ENCODE measurements at regions not wholly inside any gene's neighbourhood (a gene's known extent, or its start where the extent isn't known, plus 50 kb on each side); places are given as distances from the start of the nearest gene placed in this dataset.
"Not testable (repeated sequence)": the region's sequence is repeated elsewhere in the genome, so short reads cannot be mapped to it uniquely, and the experiment has no call there.

DNA sequence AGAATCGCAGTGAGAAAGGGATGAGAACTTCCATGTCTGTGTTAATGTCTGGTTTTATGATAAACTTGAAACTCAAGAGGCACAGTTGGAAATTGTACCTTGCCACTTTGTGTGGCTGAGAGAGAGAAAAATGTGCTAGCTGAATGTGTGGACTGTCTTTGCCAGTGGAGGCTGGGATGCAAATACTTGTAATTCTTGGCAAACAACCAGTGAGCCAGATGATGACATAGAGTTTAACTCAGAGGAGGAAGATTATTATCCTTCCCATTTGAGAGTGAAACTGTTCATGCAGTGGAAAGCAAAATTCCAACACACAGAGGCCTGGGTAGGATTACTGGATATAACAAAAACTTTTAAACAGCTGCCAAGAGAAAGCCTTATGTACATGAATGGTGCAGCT lies 349.1 kb upstream of the NPAP1 start:
- not testable (repeated sequence) for DNase-seq

DNA sequence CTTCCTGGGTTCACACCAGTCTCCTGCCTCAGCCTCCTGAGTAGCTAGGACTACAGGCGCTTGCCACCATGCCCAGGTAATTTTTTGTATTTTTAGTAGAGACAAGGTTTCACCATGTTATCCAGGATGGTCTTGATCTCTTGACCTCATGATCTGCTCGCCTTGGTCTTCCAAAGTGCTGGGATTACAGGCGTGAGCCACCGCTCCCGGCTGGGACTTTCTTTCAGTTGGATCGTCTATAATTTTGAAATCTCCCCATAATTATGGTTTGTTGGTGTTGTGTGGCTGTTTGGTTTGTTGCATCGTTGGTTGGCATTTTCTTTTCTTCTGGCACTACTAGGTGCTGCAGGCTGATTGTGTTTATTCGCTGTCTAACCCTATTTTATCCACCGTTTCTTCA lies 343.6 kb upstream of the NPAP1 start:
- DNase-seq = not testable (repeated sequence)

DNA sequence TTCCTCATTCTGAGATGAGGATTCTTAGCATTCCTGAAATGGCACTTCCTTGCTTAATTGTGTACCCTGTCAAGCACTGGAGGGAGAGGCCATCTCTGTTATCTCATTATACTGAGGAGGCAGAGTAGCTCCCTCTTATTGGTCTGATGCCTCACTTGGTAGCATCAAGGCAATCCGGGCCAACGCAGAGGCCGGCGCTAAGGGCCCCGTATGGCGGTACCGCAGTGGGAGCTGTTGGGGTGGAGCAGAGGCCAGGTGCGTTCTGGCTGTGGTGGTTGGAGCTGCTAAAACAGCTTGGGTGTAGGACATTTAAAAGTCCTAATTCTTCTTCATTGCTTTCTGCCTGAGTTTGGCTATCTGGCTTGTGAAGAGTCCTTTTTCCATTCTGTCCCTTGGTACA lies 333.7 kb upstream of the NPAP1 start:
- not testable (repeated sequence) for DNase-seq

DNA sequence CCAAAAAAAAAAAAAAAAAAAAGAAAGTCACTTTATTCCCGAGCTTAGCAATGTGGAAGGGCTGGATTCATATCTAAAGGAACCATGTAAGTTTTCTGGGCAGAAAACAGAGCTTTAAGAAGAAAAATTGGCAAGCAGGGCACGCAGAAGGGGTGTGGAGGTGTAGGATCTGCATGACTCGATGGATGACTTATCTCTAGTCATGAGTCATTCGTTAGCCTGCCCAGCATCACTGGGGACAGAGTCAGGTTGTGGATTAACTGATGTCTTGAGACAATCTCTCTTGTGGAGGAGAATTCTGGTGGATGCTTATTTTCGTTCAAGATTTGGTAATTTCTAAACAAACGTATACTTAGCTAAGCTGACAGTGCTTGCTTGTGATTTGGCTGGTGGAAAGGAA lies 322.8 kb upstream of the NPAP1 start:
- not testable (repeated sequence) for DNase-seq

DNA sequence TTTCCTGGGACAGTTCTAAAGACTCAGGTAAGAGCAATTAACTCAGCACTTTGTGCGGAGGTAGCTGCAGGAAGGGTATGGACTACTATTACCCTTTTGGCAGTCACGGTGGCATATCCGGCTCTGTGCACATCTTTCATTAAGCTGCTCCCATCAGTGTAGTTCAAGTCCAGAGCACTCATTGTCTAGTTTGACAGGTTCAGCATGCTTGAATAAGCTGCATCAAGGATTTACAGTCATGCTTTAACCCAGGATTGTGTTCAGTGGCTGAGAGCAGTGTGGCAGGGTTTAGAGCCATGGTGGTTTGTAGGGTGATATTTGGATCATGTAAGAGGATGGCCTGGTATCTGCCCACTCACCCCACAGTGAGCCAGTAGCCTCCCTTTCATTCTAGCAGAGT lies 294.5 kb upstream of the NPAP1 start:
- DNase-seq = not testable (repeated sequence)

DNA sequence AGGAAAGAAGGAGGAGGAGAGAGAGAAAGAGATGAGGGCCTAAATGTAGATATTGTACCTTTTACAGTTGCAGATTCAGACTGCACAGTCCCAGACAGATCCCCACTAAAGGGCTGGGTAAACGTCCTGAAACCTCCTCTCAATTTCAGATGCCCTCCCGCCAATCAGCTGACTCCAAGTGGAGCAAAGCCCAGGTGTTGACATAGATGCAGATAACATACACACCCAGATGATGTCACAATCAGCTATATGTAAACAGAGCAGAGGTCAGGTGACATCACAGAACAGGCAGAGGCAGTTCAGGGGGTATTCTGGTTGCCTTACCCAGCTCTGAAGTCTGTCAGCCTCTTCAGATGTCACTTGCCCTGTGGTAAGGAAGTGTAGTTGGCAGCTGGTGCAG lies 290.3 kb upstream of the NPAP1 start:
- not testable (repeated sequence) for DNase-seq

DNA sequence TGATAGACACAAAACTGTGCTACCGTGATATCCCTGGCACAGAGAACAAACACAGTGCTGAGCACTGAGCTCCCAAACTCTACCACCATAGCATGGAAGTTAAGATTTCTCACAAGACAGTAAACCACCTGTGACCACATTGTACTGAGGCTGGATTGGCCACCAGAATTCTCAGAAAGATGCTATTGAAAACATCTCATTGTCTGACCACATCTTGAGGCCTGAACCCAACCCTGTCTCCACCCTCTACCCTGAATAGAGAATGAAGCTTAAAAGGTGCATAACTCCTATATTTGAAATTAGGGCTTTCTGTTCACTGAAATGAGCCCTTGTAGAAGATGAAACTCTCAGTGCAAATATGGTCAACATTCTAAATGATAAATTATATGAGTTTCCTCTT lies 281.3 kb upstream of the NPAP1 start:
- no peak for DNase-seq

DNA sequence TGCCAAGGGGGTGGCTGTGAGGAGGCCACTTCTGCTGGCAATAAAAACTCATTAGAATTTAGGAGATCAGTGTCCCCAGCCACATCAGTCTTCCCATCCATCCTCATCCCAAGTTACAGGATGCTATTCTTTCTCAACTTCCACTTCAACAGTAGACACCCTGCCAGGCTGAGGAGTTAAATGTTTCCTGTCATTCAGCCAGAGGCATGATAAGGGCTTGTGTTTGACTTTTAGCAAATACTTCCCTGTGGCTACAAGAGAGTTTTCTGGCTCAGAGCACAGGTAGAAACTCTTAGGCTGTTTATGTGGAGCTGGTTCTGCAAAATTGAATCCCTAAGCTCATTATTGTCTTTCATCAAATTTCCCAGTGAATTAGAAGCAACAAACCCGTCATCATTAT lies 262.9 kb upstream of the NPAP1 start:
- DNase-seq = not testable (repeated sequence)

DNA sequence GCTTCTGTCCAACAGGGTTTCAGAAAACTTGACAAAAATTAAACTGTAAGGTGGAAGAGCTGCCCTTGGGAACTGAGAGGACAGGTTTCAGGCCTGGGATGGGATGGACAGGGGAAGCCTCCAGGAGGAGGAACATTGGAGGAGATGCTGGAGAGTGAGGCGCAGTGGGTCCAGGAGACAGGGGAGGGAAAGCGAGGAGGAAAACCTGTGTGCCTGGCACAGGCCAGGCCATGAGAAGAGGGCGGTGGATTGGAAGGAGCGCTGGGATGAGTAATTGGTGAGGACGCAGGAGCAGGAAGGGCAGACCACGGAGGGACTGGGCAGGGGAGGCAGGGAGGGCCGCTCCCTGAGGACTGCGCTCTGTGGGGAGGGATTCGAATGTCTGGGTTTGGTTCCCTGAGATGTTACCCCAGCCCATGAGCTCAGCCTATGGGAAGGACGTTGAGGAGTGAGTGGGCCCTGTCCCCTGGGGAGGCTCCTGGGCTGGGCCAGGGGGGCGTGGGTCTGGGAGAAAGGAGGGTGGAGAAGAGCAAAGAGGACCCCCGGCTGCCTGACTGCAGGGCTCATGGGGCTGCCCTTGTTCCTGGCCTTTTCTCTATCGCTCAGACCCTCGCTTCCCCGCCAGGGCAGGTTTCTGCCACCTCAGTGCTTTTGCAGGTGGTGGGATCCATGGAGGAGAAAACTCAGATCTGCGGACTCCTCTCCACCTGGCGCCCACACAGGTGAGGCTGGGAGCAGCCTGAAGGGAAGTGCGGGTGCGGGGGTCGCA lies 249.1 kb upstream of the NPAP1 start:
- not testable (repeated sequence) for DNase-seq

DNA sequence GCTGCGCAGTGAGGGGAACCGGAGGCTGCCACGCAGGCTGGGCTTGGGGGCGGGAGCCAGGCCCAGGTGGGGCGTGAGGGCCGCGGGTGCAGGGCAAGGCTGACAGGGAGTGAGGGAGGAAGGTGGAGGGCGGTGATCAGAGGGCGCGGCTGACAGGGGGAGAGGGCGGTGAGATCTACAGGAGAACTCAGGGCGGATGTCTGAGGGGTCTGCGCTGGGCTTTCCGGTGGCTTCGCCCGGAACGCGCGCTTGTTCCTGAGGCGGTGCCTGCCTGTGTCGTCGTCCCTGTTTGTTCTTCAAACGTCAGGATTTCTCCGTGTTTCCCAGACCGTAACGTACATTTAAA lies 248.5 kb upstream of the NPAP1 start:
- DNase-seq = not testable (repeated sequence)

DNA sequence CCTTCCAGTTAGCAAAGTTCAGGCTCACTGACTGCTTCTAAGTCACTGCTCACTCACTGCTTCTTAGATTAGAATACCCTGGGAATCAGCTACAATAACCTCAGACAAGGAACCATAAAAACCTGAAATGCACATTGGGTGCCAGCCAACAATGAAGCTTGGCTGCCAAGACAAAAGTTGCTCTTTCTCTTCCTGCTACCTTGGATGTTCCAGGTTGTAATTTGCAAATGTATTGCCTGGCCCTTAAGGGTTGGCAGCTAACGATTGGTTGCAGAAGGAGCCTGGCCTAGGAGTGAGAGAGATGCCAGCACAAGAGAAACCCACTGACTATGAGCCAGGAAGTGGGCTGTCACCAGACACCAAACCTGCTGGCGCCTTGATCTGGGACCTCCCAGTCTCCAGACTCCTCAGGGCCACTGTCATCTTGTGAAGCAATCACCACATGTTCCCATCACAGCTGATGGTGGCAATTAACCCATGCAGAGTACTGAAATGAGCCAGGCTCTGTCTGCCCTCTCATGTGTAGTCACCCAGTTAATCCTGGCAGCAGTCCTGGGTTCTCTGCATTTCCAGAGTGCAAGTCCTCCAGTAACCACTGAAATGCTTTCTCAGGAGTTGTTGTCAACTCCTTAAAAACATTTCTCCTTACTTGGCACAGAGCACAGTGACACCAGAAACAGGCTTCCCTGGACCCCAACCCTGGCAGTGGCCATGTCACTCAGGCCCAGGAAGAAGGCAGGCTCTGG lies 240.3 kb upstream of the NPAP1 start:
- DNase-seq = not testable (repeated sequence)

DNA sequence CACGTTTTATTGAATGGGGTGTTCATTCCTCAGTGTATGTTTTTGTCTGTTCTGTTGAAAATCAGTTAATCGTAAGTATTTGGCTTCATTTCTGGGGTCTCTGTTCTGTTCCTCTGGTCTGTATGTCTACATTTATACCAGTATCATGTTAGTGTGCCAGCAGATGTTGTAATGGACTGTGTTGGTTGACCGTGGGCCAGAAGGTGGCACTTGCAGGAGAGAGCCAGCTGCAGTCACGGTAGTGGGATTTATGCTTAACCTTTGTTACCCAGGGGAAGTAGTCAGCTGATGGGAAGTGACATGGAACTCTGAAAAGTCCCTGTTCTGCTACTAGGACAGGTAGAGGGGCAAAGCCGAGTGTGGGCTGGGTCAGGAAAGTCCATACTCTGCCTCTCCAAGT lies 238.3 kb upstream of the NPAP1 start:
- not testable (repeated sequence) for DNase-seq

DNA sequence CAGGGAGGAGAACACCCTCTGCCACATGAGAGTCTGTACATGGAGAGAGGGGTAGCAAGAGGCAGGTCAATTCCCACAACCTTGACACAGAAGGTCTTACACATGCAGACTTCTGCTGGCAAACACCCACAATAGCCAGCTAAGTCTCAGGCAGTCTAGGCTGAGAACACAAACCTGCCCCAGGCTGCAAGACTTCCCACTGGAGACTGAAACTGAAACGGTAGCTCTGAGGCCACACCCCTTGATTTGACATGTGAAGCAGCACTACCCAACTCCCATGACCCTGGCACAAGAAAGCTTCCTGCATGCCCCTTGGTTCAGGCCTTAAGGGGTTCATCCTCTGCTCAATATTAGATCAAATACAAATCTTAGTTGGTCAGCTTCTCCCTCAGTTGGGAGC lies 237.8 kb upstream of the NPAP1 start:
- DNase-seq = not testable (repeated sequence)

DNA sequence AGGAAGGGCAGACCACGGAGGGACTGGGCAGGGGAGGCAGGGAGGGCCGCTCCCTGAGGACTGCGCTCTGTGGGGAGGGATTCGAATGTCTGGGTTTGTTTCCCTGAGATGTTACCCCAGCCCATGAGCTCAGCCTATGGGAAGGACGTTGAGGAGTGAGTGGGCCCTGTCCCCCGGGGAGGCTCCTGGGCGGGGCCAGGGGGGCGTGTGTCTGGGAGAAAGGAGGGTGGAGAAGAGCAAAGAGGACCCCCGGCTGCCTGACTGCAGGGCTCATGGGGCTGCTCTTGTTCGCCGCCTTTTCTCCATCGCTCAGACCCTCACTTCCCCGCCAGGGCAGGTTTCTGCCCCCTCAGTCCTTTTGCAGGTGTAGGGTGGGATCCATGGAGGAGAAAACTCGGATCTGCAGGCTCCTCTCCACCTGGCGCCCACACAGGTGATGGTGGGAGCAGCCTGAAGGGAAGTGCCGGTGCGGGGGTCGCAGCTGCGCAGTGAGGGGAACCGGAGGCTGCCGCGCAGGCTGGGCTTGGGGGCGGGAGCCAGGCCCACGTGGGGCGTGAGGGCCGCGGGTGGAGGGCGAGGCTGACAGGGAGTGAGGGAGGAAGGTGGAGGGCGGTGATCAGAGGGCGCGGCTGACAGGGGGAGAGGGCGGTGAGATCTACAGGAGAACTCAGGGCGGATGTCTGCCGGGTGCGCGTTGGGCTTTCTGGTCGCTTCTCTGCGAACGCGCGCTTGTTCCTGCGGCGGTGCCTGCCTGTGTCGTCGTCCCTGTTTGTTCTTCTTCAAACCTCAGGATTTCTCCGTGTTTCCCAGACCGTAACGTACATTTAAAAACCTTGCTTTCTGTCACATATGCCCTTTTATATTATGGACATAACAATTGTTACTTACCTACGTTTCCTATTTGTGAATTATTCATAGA lies 198.2 kb upstream of the NPAP1 start:
- DNase-seq = not testable (repeated sequence)

DNA sequence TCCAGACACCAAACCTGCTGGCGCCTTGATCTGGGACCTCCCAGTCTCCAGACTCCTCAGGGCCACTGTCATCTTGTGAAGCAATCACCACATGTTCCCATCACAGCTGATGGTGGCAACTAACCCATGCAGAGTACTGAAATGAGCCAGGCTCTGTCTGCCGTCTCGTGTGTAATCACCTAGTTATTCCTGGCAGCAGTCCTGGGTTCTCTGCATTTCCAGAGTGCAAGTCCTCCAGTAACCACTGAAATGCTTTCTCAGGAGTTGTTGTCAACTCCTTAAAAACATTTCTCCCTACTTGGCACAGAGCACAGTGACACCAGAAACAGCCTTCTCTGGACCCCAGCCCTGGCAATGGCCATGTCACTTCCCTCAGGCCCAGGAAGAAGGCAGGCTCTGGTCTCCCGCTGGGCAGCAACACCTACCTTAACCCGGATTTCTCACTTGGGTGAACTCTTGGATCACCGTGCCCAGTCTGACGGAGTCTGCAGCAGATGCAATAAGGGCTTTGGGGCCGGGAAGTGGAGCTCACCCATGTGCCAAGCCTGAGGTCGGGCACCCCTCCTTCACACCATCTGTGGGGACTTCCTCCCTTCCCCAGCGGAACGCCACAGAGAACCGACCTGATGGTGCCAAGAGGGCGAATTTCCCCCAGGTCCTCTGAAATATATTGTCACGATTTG lies 189.5 kb upstream of the NPAP1 start:
- DNase-seq = not testable (repeated sequence)

DNA sequence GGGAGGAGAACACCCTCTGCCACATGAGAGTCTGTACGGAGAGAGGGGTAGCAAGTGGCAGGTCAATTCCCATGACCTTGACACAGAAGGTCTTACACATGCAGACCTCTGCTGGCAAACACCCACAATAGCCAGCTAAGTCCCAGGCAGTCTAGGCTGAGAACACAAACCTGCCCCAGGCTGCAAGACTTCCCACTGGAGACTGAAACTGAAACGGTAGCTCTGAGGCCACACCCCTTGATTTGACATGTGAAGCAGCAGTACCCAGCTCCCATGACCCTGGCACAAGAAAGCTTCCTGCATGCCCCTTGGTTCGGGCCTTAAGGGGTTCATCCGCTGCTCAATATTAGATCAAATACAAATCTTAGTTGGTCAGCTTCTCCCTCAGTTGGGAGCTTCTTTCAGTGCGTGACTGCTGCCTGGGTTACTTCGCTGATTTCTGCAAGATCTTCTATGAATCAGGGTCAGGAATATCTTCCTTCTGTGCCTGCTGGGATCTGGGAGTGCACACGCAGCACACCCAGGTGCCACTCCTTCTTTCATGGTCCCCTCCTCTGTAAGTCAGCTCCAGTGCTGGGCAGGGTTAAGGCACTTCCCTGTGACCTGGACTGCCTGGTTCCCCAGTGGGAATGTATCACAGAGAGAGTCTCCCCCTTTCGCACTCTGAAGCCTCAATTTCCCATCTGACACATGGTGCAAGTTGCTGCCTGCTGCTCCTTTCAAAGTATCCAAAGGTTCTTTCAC lies 187.2 kb upstream of the NPAP1 start:
- not testable (repeated sequence) for DNase-seq

DNA sequence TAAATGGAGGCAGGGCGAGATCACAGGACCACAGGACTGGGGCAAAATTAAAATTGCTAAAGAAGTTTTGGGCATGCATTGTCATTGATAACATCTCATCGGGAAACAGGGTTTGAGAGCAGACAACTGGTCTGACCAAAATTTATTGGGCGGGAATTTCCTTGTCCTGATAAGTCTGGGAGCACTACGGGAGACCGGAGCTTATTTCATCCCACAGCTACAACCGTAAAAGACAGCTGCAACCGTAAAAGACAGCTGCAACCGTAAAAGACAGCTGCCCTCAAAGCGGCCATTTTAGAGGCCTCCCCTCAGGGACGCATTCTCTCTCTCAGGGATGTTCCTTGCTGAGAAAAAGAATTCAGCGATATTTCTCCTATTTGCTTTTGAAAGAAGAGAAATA lies 170.4 kb upstream of the NPAP1 start:
- not testable (repeated sequence) for DNase-seq

DNA sequence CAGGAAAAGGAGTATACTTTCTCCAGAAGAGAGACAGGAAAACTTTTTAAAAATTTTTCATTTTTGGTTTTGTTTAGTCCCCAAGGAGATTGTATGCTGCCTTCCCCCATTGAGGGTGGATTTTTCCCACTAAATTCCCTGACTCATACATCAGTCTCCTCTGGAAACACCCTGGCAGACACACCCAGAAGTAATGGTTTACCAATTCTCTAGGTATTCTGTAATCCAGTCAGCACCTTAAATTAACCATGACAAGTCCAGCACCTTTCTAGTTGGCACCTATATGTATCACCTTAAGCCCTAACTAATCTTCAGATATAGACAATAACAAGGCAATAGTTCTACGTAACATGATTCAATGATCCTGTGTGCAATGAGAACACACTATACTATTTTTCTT lies 165.9 kb upstream of the NPAP1 start:
- not testable (repeated sequence) for DNase-seq

DNA sequence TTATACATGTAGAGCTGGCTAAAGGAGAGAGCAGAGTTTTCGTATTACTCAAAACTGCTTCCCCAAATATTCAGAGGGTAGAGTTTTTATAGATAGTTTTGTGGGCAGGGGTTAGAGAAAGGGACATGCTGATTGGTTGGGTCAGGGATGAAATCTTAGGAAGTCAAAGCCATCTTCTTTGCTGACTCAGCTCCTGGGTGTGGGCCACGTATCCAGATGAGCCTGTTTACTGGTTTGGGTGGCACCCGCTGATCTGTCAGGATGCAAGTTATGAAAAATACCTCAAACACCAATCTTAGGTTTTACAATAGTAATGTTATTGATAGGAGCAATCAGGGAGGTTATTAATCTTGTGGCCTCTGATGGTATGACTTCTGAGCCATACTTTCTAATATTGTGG lies 164.0 kb upstream of the NPAP1 start:
- not testable (repeated sequence) for DNase-seq

DNA sequence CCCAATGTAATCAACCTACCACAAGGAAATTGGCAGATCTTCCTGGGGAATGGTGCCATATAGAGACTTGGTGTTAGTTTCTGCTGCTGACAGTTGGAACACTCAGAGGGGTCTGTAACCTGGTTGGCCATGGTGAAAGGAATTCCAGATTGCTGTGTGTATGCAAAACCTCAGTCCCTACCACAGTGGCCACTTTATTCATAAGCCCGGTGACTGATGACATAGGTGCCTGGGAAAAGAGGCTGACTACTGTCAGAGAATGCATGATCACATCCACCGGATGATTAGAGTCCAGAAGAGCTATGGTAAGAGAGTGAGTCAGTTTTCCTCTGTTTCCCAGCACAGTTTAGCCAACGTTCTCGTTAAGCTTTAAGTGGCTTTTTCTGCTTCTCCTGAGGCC lies 156.8 kb upstream of the NPAP1 start:
- not testable (repeated sequence) for DNase-seq

DNA sequence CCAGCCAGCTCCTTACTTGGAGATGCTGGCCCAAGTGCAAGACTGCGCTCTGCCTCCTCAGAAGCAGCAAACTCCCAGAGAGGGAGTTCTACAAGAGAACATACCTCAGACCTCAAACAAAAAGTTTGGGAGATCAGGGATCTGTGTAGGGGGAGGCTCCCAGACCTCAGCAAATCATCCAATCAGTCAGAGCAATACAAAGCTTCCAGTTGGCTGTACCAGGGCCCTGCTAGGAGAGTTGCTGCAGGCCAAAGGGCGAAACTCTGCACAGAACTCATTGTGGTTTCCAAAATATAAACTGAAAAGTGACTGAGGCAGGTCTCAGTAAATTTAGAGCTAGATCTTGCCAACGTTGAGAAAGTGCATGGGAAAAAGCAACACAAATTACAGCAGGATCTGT lies 144.3 kb upstream of the NPAP1 start:
- DNase-seq = not testable (repeated sequence)

DNA sequence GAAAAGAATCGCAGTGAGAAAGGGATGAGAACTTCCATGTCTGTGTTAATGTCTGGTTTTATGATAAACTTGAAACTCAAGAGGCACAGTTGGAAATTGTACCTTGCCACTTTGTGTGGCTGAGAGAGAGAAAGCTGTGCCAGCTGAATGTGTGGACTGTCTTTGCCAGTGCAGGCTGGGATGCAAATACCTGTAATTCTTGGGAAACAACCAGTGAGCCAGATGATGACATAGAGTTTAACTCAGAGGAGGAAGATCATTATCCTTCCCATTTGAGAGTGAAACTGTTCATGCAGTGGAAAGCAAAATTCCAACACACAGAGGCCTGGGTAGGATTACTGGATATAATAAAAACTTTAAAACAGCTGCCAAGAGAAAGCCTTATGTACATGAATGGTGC lies 141.5 kb upstream of the NPAP1 start:
- DNase-seq = not testable (repeated sequence)
